ENCODE measurements at regions not wholly inside any gene's neighbourhood (a gene's known extent, or its start where the extent isn't known, plus 50 kb on each side); places are given as distances from the start of the nearest gene placed in this dataset.

- H3K27ac ChIP-seq, result no peak overlapping the region
- peaks cover 0 to 5% of the 10 kb centered on the region in 2 donors for H3K4me1 ChIP-seq
- no peaks in the 10 kb centered on the region for H3K36me3 ChIP-seq
- intact Hi-C loops (cut with DNase I), result loop anchor here (5.0 kb wide), 1 partner anchor 67 kb away; no protein-coding TSS in a partner anchor
- no peak overlapping the region for H3K4me3 ChIP-seq
- H3K9me3 ChIP-seq, result no peaks in the 10 kb centered on the region
- H3K27me3 ChIP-seq, result no peaks in the 10 kb centered on the region
- TF ChIP-seq CTCF (IDR thresholded peaks at IDR 0.05), result no peak
- no peak for DNase-seq (ENCODE audit: low spot score in 2 of 2)
Measured at GRCh38 chr15:72835294-72835890, 51.8 kb upstream of the ADPGK start.

GRCh38 chr15:72833561-72833960 lies 50.0 kb upstream of the ADPGK start:
- intact Hi-C loops (cut with DNase I), result no loop called here
- TF ChIP-seq CTCF (IDR thresholded peaks at IDR 0.05), result no peak
- H3K4me3 ChIP-seq, result no peak overlapping the region
- peaks cover 0 to 2% of the 10 kb centered on the region in 2 donors for H3K4me1 ChIP-seq
- no peak for DNase-seq (ENCODE audit: low spot score in 2 of 2)
- no peaks in the 10 kb centered on the region for H3K27me3 ChIP-seq
- H3K9me3 ChIP-seq, result no peaks in the 10 kb centered on the region
- no peaks in the 10 kb centered on the region for H3K36me3 ChIP-seq
- H3K27ac ChIP-seq, result no peak overlapping the region

All from ascending aorta (tissue), 2 donors.